ENCODE measurements at regions not wholly inside any gene's neighbourhood (a gene's known extent, or its start where the extent isn't known, plus 50 kb on each side); places are given as distances from the start of the nearest gene placed in this dataset.
A peak's percentile ranks its signal among the peaks of the same experiment; 100 is the strongest.
"Not testable (repeated sequence)": the region's sequence is repeated elsewhere in the genome, so short reads cannot be mapped to it uniquely, and the experiment has no call there.

- peak; percentile 31 for DNase-seq (ENCODE audit: low read depth, low spot score)
Observed at GRCh38 chr4:186481998-186482790, 73.2 kb downstream of the MTNR1A start.

DNA sequence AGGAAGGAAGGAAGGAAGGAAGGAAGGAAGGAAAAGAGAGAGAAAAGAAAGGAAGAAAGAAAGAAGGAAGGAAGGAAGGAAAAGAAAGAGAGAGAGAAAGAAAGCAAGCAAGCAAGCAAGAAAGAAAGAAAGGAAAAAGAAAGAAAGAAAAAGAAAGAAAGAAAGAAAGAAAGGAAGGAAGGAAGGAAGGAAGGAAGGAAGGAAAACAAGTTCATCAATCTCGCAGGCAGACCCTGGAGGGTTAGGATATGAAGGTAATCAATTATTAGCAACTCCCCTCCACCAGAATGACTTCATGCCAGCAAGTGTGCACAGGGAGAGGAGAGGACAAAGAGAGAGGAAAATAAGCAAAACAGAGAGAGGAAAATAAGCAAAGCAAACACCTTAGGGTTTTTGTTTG, 80.2 kb downstream of the MTNR1A start:
- DNase-seq (ENCODE audit: low read depth, low spot score): no peak

- DNase-seq (ENCODE audit: low read depth, low spot score): peak; percentile 60
Observed at GRCh38 chr4:186473933-186474332, 81.4 kb downstream of the MTNR1A start.

- peak; percentile 68 for DNase-seq (ENCODE audit: low read depth, low spot score)
Observed at GRCh38 chr4:186472948-186473347, 82.4 kb downstream of the MTNR1A start.

DNA sequence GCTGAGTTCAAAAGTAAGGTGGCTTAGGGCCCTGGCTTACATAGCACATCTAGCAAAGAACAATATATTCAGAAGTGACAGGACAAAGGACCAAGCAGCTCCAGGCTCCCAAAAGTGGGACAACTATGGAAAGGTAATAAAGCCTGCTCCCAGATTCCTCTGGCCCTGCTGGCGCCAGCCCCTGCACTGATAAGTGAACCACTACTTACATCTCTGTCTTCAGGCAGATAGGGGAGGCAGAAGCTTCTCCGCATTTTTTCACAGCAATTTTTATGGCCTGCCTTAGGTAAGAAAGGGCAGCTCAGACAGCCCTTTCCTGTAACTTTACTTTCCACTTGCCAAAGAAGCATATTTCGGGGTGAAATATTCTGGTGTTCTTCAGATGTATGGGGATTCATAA, 83.9 kb downstream of the MTNR1A start:
- DNase-seq (ENCODE audit: low read depth, low spot score): peak; percentile 81

DNA sequence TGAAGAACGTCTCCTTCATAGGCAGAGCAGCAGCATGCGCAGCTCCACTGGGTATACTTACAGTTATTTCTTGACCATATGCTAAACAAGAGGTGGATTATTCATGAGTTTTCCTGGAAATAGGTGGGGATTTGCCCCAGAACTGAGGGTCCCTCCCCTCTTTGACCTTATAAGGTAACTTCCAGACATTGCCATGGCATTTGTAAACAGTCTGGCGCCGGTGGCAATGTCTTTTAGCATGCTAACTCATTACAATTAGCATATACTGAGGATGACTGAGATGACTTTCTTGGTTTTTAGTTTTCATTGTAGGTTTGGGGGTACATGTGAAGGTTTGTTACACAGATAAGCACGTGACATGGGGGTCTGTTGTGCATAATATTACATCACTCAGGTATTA, 97.3 kb downstream of the MTNR1A start:
- DNase-seq (ENCODE audit: low read depth, low spot score): no peak

GRCh38 chr4:186451982-186452381, 103.4 kb downstream of the MTNR1A start:
- no peak for DNase-seq (ENCODE audit: low read depth, low spot score)

- no peak for DNase-seq (ENCODE audit: low read depth, low spot score)
Observed at GRCh38 chr4:186449954-186450353, 105.4 kb downstream of the MTNR1A start.

DNA sequence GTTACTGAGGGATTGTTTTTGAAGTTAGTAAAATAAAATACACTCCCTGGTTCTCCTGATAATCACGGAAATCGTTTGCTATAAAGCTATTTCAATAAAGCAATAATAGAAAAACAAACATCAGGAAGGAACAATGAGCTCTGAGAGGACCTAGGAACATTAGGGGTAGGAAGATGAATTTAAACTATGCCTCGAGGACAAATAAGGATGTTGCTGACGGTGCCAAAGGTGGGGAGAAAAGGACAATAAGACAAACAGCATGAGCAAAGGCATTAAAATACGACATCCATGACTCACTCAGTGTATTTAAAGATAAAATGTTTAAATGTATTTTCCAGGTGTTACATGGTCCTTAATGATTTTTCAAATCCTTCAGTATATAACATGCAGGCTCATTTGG, 110.3 kb downstream of the MTNR1A start:
- DNase-seq (ENCODE audit: low read depth, low spot score): no peak

- no peak for DNase-seq (ENCODE audit: low read depth, low spot score)
Observed at GRCh38 chr4:186441502-186441901, 113.9 kb downstream of the MTNR1A start.

GRCh38 chr4:186428481-186428880, 126.9 kb downstream of the MTNR1A start:
- no peak for DNase-seq (ENCODE audit: low read depth, low spot score)

DNA sequence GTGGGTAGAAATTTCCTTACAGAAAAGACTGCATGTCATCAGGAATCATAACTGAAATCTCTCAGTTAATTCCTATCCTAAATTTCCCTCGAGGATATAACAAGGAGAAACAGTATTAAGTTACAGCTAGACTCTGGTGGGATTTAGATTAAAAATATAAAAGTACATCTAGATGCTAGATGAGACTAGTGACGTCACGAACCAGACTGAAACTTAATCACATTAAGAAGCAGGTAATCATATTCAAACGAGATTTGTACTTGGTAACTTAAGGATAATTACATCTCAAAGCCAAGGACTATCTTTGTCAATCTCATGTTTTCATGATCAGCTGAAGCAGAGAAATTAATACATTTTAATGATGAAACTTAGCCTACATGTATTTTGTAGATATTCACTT, 130.6 kb downstream of the MTNR1A start:
- DNase-seq (ENCODE audit: low read depth, low spot score): no peak

DNA sequence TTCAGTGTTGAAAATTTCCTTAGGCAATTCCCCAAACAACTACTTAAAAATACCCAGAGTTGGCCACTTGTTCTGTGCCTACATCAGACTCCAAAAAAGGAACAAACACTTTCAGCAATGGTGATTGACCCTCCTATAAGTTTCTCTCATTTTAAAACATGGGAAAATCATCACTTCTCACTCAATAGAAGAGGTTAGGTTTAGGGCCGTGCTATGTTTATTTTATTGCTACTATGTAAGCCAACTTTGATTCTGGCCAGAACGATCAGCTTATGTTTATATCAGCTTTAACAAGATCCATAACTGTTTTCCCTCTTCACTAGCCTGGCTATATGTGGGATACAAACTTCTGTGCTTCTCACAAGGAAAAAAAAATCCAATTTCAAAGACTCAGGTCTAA, 133.1 kb downstream of the MTNR1A start:
- DNase-seq (ENCODE audit: low read depth, low spot score): no peak

- DNase-seq (ENCODE audit: low read depth, low spot score): no peak
Observed at GRCh38 chr4:186416451-186417060, 138.8 kb downstream of the MTNR1A start.

DNA sequence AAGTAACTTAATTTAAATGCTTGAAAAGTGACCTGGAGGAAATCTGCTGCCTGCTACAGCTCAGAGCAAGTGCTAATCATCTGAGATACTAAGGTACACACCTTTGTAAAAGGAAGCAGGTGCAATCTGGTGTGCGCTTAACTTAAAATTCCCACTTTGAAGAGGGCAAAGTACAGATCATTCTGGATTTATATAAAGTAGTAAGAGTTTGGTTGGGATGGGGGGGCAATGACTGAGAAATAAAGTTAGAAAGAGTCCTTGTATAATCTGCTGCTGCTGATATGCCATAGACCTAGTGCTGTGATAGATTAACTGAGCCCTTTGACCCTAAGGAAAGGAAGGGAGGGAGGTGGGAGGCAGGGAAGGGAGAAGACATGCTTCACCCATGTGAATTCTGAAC, 141.0 kb downstream of the MTNR1A start:
- no peak for DNase-seq (ENCODE audit: low read depth, low spot score)

GRCh38 chr4:186405957-186406356, 140.0 kb downstream of the F11 start:
- no peak for DNase-seq (ENCODE audit: low read depth, low spot score)

DNA sequence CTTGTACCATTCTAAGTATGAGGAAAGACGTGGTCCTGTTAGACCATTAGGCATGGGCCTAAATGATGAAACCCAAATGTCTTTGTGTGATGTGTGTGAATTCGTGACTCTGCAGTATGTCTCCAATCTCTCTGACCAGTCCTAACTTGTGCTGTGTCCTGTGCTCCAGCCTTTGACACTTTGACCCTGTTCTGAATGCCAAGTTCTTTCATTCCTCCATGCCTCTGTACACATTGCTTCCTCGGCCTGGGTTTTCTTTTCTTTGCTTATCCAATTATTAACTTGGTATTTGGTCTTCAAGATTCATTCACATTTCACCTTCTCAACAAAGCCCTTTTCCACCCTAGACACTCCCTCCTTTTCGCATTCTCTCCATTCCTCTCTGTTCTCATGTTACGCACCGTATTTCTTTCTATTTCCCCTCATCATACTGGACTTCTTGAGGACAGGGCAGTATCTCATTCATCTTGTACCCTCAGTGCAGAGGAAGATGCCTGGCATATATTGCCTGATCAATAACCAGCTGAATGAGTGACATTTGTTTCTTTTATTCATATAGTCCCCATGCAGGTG, 138.7 kb downstream of the F11 start:
- DNase-seq (ENCODE audit: low read depth, low spot score): no peak

DNA sequence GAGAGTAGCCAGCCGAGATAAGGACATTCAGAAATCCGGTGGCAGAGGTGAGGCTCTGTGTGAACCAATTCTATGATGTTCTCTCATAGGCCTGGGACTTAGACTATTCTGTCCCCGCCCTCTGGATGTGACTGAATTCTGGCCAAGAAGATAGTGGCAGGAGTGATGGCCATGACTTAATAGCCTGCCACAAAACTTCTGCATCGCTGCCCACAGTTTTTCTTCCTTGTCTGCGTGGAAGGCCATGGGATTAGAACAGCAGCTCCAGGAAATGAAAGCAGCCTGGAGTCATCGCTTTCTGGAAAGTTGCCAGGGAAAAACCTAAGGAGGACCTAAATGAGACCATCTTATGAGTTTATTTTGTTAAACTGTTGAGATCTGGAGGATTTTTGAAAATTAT, 134.7 kb downstream of the F11 start:
- no peak for DNase-seq (ENCODE audit: low read depth, low spot score)

DNA sequence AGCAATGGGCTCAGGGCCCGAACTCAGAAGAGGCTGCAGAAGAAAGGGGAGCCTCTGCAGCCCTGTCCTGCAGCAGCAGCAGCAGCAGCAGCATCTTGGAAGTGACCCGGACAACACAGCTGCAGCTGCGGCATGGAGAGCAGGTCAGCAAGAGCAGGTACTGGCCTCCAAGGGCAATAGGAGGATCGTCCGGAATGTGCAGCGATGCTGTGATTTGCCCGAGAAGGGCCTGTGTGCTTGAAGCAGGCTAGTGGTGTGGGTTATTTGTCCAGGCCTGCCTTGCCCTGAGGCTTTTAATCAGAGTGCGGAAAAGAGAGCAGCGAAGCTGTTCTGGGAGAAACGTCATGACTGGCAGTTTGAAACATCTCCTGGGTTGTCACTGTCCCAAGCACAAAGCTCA, 126.0 kb downstream of the F11 start:
- peak; percentile 46 for DNase-seq (ENCODE audit: low read depth, low spot score)

GRCh38 chr4:186384328-186384727, 118.3 kb downstream of the F11 start:
- not testable (repeated sequence) for DNase-seq (ENCODE audit: low read depth, low spot score)

GRCh38 chr4:186368281-186368680, 102.3 kb downstream of the F11 start:
- DNase-seq (ENCODE audit: low read depth, low spot score): no peak

DNA sequence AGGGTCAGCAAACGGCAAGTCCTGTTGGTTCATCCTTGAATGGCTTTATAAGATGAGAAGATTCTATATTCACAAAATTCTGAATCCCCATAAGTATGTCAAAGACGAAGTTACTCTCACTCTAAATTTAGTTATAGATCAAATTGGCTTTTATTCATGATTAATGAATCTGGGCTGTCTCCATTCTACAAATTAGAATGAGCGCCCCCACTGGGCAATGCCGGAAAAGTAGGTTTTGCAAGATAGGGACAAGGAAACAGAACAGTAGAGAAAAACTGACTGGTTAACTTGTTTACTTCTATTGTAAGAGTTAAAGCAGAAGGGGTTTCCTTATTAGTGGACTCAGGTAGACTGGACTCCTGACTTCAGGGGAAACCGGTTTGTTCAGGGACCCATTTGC, 100.3 kb downstream of the F11 start:
- no peak for DNase-seq (ENCODE audit: low read depth, low spot score)

- peak; percentile 42 for DNase-seq (ENCODE audit: low read depth, low spot score)
Observed at GRCh38 chr4:186363038-186363437, 97.0 kb downstream of the F11 start.

Data from ELF-1 (cell line).